Heart left ventricle (tissue), 13 donors: ENCODE measurements at regions not wholly inside any gene's neighbourhood (a gene's known extent, or its start where the extent isn't known, plus 50 kb on each side); places are given as distances from the start of the nearest gene placed in this dataset.

Experiments used
- CTCF ChIP-seq, 12 donors: fragments of 200-600 bp; sonication (generic) in 4 of 12; IDR thresholded peaks; one replicate each; pipeline versions ENCODE4 v1.5.0 to v1.8.0; 2018 to 2022; ENCODE audit warnings: antibody characterized with exemption in 12 of 12, mild to moderate bottlenecking in 5 of 12
- POLR2A ChIP-seq, 2 donors: fragments of 450-650 bp; IDR thresholded peaks; one replicate each; pipeline ENCODE4 v1.6.1; 2017; ENCODE audit warnings: antibody characterized with exemption in 2 of 2, mild to moderate bottlenecking in 2 of 2, moderate library complexity in 2 of 2
- donor health status: ischemic (EF 13 %, LVEDD 7.1; RV severe dilation, severe dysfunction).
- donor health status: DM: no; HTN: yes; CAD: no.
- donor health status: DM: no; HTN: no; CAD: no.
- donor health status: ischemic (EF 25% LVEDD 6.9; RV normal size, moderate dysfunction).
- donor health status: ischemic (EF 25% LVEDD 5.7; RV mildly dilated, moderate dysfunction).
- donor health status: ischemic (EF 35%, LVEDD 5.7; RV mildly dilated, moderate dysfunction).
- donor health status: nonischemic (EF 11% LVEDD 7.7; RV severe dilation, severe dysfunction).
- donor health status: DM: yes; HTN: yes; CAD: no.
- donor health status: PGD.
- donor health status: ischemic (EF 29% LVEDD 5.4; RV normal size, mild dysfunction).
- donor health status: nonischemic (EF 23%, LVEDD 6.1; RV moderate dilation, normal function).

GRCh38 chr19:31725051-31725450, 375.8 kb upstream of the TSHZ3 start:
- TF ChIP-seq CTCF (IDR thresholded peaks at IDR 0.05) = no peak
- TF ChIP-seq POLR2A (IDR thresholded peaks at IDR 0.05) = no peak
